K562 (cell line): ENCODE measurements at regions not wholly inside any gene's neighbourhood (a gene's known extent, or its start where the extent isn't known, plus 50 kb on each side); places are given as distances from the start of the nearest gene placed in this dataset.

Source experiments
- ATAC-seq: fragments of 200-7000 bp; cut with Tn5 transposase; 3 replicates; pipeline ENCODE4 v1.9.1; 2020; ENCODE audit warnings: moderate library complexity
- BruUV-seq: library from RNA; stranded (reverse); fragments of 400-500 nt; replicated peaks from 2 replicates; lab custom pipeline; 2021; lab: Mats Ljungman, UMichigan
- CTCF ChIA-PET: fragments of 300-600 bp; formaldehyde crosslinking; extraction: SDS; loops from one replicate; lab custom pipeline; 2021; ENCODE audit warnings: low intra/inter-chr PET ratio; lab: Yijun Ruan, JAX
- POLR2A ChIA-PET: fragments of 300-600, 350-650 bp; sonication (Branson Sonifier 250); formaldehyde crosslinking; extraction: SDS; loops from one replicate; lab custom pipeline; 2021; ENCODE audit warnings: antibody characterized with exemption, inconsistent platforms; lab: Yijun Ruan, JAX
- DNase-seq, 4 experiments: peaks; one replicate each; pipeline versions ENCODE4 v3.0.0 to v3.0.0-alpha.2; 2011 to 2018; ENCODE audit warnings: low spot score in 3 of 4, mixed read lengths in 3 of 4; ENCODE audit errors: extremely low read depth in 1 of 4
- FAIRE-seq: peaks from 2 replicates; lab custom pipeline; 2011; peaks lifted over from hg19 to GRCh38; lab: Jason Lieb, UNC
- H2AFZ ChIP-seq: 2 replicates; pipeline ENCODE4 v1.6.0; 2011; ENCODE audit warnings: low read depth, low read length, control low read depth, inconsistent platforms
- H3K27ac ChIP-seq: fragments of 200-600 bp; 3 replicates; pipeline ENCODE4 v1.8.0; 2011; ENCODE audit warnings: low read depth, mild to moderate bottlenecking, control low read depth, inconsistent platforms, low read length, moderate library complexity, mixed read lengths; ENCODE audit errors: extremely low read depth
- H3K27me3 ChIP-seq, 2 experiments: fragments of 300-600 bp in 1 of 2; 2 replicates in 1 of 2; 3 replicates in 1 of 2; pipeline versions ENCODE4 v1.6.0 to v1.8.0; 2011; ENCODE audit warnings: inconsistent platforms in 2 of 2, low read length in 2 of 2, mild to moderate bottlenecking in 1 of 2, mixed read lengths in 1 of 2, moderate library complexity in 1 of 2; ENCODE audit not compliant: control insufficient read depth in 2 of 2, insufficient read depth in 2 of 2
- H3K36me3 ChIP-seq: fragments of 300-600 bp; 3 replicates; pipeline ENCODE4 v1.8.0; 2011; ENCODE audit warnings: mild to moderate bottlenecking, low read length, inconsistent platforms; ENCODE audit not compliant: control insufficient read depth, insufficient read depth
- H3K4me1 ChIP-seq, 2 experiments: fragments of 200-600 bp in 1 of 2; replicated peaks in 1 of 2; 2 replicates in 1 of 2; 3 replicates in 1 of 2; pipeline versions ENCODE4 v1.5.1 to v1.8.0; 2011; ENCODE audit warnings: inconsistent platforms in 2 of 2, low read length in 2 of 2, mild to moderate bottlenecking in 1 of 2, mixed read lengths in 1 of 2, moderate library complexity in 1 of 2; ENCODE audit not compliant: control insufficient read depth in 2 of 2, insufficient read depth in 2 of 2
- H3K4me2 ChIP-seq: 2 replicates; pipeline ENCODE4 v1.6.1; 2011; ENCODE audit warnings: low read length, control low read depth, inconsistent platforms, mixed read lengths; ENCODE audit not compliant: insufficient read depth
- H3K4me3 ChIP-seq: fragments of 200-600 bp; sonication (generic), shearing (Covaris generic); 2 replicates; pipeline ENCODE4 v1.5.1; 2016; ENCODE audit warnings: control low read depth, inconsistent platforms
- H3K79me2 ChIP-seq: fragments of 200-600 bp; 3 replicates; pipeline ENCODE4 v1.8.0; 2011; ENCODE audit warnings: low read length, inconsistent platforms; ENCODE audit not compliant: control insufficient read depth, insufficient read depth
- H3K9ac ChIP-seq, 2 experiments: 2 replicates each; pipeline versions ENCODE4 v1.6.0 to v1.6.1; 2011; ENCODE audit warnings: low read depth in 2 of 2, low read length in 2 of 2, control low read depth in 1 of 2, inconsistent platforms in 1 of 2, mild to moderate bottlenecking in 1 of 2, mixed read lengths in 1 of 2; ENCODE audit not compliant: insufficient read depth in 1 of 2
- H3K9me1 ChIP-seq: one replicate; pipeline ENCODE4 v1.6.0; 2011; ENCODE audit warnings: inconsistent platforms, mild to moderate bottlenecking, low read length, moderate library complexity; ENCODE audit not compliant: control insufficient read depth, insufficient read depth
- H3K9me3 ChIP-seq: replicated peaks from 2 replicates; pipeline ENCODE4 v1.5.1; 2011; ENCODE audit warnings: low read depth, low read length, inconsistent platforms; ENCODE audit not compliant: control insufficient read depth, insufficient read depth
- H4K20me1 ChIP-seq: replicated peaks from 2 replicates; pipeline ENCODE4 v1.6.1; 2011; ENCODE audit warnings: low read length, inconsistent platforms, mixed read lengths; ENCODE audit not compliant: control insufficient read depth, insufficient read depth
- ATF2 ChIP-seq: sonication (generic); formaldehyde crosslinking; IDR thresholded peaks from 2 replicates; pipeline ENCODE4 v1.8.1; 2022; ENCODE audit warnings: missing genetic modification reagents
- DACH1 ChIP-seq: fragments of 450-650 bp; IDR thresholded peaks from 2 replicates; pipeline ENCODE4 v1.6.1; 2018; ENCODE audit not compliant: partially characterized antibody
- ELF4 ChIP-seq: fragments of 450-650 bp; formaldehyde crosslinking; IDR thresholded peaks from 2 replicates; pipeline ENCODE4 v1.4.0; 2022; ENCODE audit warnings: missing genetic modification characterization
- FOXP4 ChIP-seq: sonication (generic); formaldehyde crosslinking; IDR thresholded peaks from 2 replicates; pipeline ENCODE4 v1.8.0; 2022; ENCODE audit warnings: mild to moderate bottlenecking, missing genetic modification reagents, borderline replicate concordance
- MCM5 ChIP-seq: fragments of 450-650 bp; IDR thresholded peaks from 2 replicates; pipeline ENCODE4 v1.6.1; 2016; ENCODE audit warnings: low read depth
- NBN ChIP-seq: fragments of 450-650 bp; IDR thresholded peaks from 2 replicates; pipeline ENCODE4 v1.6.1; 2016; ENCODE audit warnings: low read depth, mild to moderate bottlenecking
- PML ChIP-seq: IDR thresholded peaks from 2 replicates; pipeline ENCODE4 v1.6.1; 2012; ENCODE audit warnings: low read length, inconsistent platforms
- PTRF ChIP-seq: fragments of 450-650 bp; IDR thresholded peaks from 2 replicates; pipeline ENCODE4 v1.6.1; 2016; ENCODE audit warnings: mild to moderate bottlenecking, missing genetic modification characterization, missing compliant biosample characterization
- RHOXF2B ChIP-seq: fragments of 250-450 bp; sonication (Bioruptor Pico); conservative IDR thresholded peaks from 2 replicates; pipeline ENCODE4 v1.5.1; 2021
- TAL1 ChIP-seq: fragments of 450-650 bp; IDR thresholded peaks from 2 replicates; pipeline ENCODE4 v1.6.1; 2016; ENCODE audit warnings: mild to moderate bottlenecking
- ZKSCAN1 ChIP-seq: fragments of 150-350 bp; IDR thresholded peaks from 2 replicates; pipeline ENCODE4 v1.6.1; 2016; ENCODE audit warnings: low read depth, low read length
- ZNF311 ChIP-seq: fragments of 250-450 bp; sonication (Bioruptor Pico); IDR thresholded peaks from 2 replicates; pipeline ENCODE4 v1.4.0; 2020; ENCODE audit warnings: mild to moderate bottlenecking, moderate library complexity
- WGBS: fragments of 100-300 bp; shearing (Covaris generic); methylation state at CpG from one replicate; pipeline ENCODE4 v1.1.6; 2016; ENCODE audit warnings: low coverage, mixed read lengths; ENCODE audit not compliant: insufficient coverage; ENCODE audit errors: missing lambda C conversion rate; 5-methylcytosine and 5-hydroxymethylcytosine counted together
- in situ Hi-C: fragments of 300-500 bp; cut with MboI; formaldehyde crosslinking; loops from 4 replicates; pipeline ENCODE4 v1.15.0; 2018; ENCODE audit warnings: inconsistent platforms, mixed read lengths
- intact Hi-C: fragments of 100-400 bp; cut with micrococcal nuclease; formaldehyde crosslinking; loops from 2 replicates; pipeline ENCODE4 v1.14.2; 2022

- no peak for TF ChIP-seq PTRF (tag)
- TF ChIP-seq PML: no peak
- TF ChIP-seq ZNF311 (CRISPR knock-in tag): no peak
- TF ChIP-seq MCM5: no peak
- TF ChIP-seq FOXP4: no peak
Observed at GRCh38 chr10:131618587-131619267, 282.1 kb upstream of the PPP2R2D start (continued).

GRCh38 chr10:131620314-131620713 is 280.5 kb upstream of the PPP2R2D start:
- TF ChIP-seq ELF4 (CRISPR knock-in tag) (no peak), NBN (no peak), ZKSCAN1 (no peak), DACH1 (no peak), ATF2 (CRISPR knock-in tag) (no peak), TAL1 (no peak), RHOXF2B (CRISPR knock-in tag) (no peak)
- TF ChIP-seq, all 486 proteins: peak for 0
- H3K9me3 ChIP-seq: no peaks in the 10 kb centered on the region
- peaks cover 0 to 6% of the 10 kb centered on the region in 2 experiments; a peak in 2 of 5 replicates for H3K27me3 ChIP-seq
- FAIRE-seq (no peak), DNase-seq (no peak), ATAC-seq (no peak)
- H3K27ac ChIP-seq: no peak overlapping the region
- no peak overlapping the region for H3K4me3 ChIP-seq
- H4K20me1 ChIP-seq: no peaks in the 10 kb centered on the region
- in situ Hi-C loops: no loop called here
- intact Hi-C loops: no loop called here
- H3K79me2 ChIP-seq: no peaks in the 10 kb centered on the region
- no peaks in the 10 kb centered on the region for H3K9me1 ChIP-seq
- no peak overlapping the region for H3K9ac ChIP-seq
- WGBS: 0% methylated on average over 3 of the region's 6 CpGs
- H2AFZ ChIP-seq: no peak overlapping the region
- no TSS peak for BruUV-seq
- H3K36me3 ChIP-seq: no peaks in the 10 kb centered on the region
- POLR2A ChIA-PET: interaction anchor here (0.6 kb wide), 1 partner anchor 24 kb away, joined by 3 read pairs; no protein-coding TSS in a partner anchor
- CTCF ChIA-PET: no interaction called here
- H3K4me1 ChIP-seq: no peaks in the 10 kb centered on the region; a peak in 1 of 5 replicates
- H3K4me2 ChIP-seq: no peak overlapping the region
